ENCODE measurements at regions not wholly inside any gene's neighbourhood (a gene's known extent, or its start where the extent isn't known, plus 50 kb on each side); places are given as distances from the start of the nearest gene placed in this dataset.

DNA sequence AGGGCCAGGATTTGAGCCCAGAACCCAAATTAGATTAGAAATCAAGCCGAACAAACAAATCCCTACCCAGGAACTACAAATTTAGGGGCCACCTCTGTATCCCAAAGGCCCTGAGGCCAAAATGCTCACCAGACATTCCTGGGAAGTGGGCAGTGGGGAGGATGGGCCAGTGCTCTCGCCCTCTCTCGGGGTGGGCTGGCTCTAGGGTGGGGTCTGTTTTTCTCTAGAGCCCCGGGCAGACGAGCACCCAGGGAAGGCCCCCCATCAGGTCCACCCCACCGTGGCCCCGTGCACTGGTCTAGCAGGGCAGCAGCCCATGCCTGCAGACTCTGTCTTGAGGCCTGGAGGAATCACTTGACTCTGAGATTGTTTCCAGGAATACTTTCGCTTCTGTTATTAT is 252.0 kb downstream of the RRAGC start:
- H2BK15ac ChIP-seq (ENCODE audit: low read depth, low read length): no peak overlapping the region
- H3K9me3 Mint-ChIP-seq: no peaks in the 10 kb centered on the region
- no peak for DNase-seq
- no peak overlapping the region for H2BK5ac ChIP-seq (ENCODE audit: insufficient read length, low read length)
- no peaks in the 10 kb centered on the region for H4K20me1 ChIP-seq (ENCODE audit: control insufficient read depth, insufficient read depth, insufficient read length)
- no peaks in the 10 kb centered on the region for H3K9me3 ChIP-seq (ENCODE audit: control insufficient read depth, low read depth, low read length)
- no peak overlapping the region for H3T11ph ChIP-seq (ENCODE audit: low read length)
- no peak overlapping the region for H3K56ac ChIP-seq (ENCODE audit: insufficient read length, low read depth, low read length)
- H3K4me3 Mint-ChIP-seq: no peak overlapping the region
- H2AFZ ChIP-seq (ENCODE audit: low read length): no peak overlapping the region
- no peak overlapping the region for H2BK120ac ChIP-seq (ENCODE audit: low read depth, low read length, poor library complexity, severe bottlenecking)
- no peaks in the 10 kb centered on the region for H3K79me2 ChIP-seq (ENCODE audit: insufficient read depth, low read length)
- H3K23ac ChIP-seq (ENCODE audit: insufficient read length, low read depth, low read length): no peak overlapping the region
- no peak overlapping the region for H3K9ac ChIP-seq (ENCODE audit: extremely low read depth, insufficient read length, low read length)
- H4K91ac ChIP-seq (ENCODE audit: insufficient read length, low read depth, low read length): no peak overlapping the region
- H3K4ac ChIP-seq (ENCODE audit: low read depth, low read length): no peak overlapping the region
- no peak overlapping the region for H3K27ac Mint-ChIP-seq
- peaks cover 5% of the 10 kb centered on the region; the same call in 1 of the 2 replicates for H3K27me3 ChIP-seq (ENCODE audit: insufficient read depth, low read length)
- no peak overlapping the region for H4K5ac ChIP-seq (ENCODE audit: insufficient read length, low read depth, low read length)
- no peak overlapping the region for H2BK12ac ChIP-seq (ENCODE audit: insufficient read length, low read depth, low read length)
- no peak overlapping the region for H2AK5ac ChIP-seq (ENCODE audit: insufficient read length, low read length)
- no CpG with 5 or more reads among the region's 8 CpGs for WGBS (ENCODE audit: extremely low coverage, insufficient read length, low lambda C conversion rate)
- H4K8ac ChIP-seq (replicated peaks; ENCODE audit: insufficient read length, low read depth, low read length): no peak overlapping the region
- H3K4me1 ChIP-seq (ENCODE audit: insufficient read depth, low read length): no peaks in the 10 kb centered on the region
- H3K36me3 Mint-ChIP-seq (ENCODE audit: insufficient read depth in 1 of 3, low read depth in 3 of 3): no peaks in the 10 kb centered on the region; a peak in 1 of 7 replicates
- no peaks in the 10 kb centered on the region for H3K23me2 ChIP-seq (ENCODE audit: insufficient read length, low read depth, low read length, poor library complexity, severe bottlenecking)
- no peak overlapping the region for H3K27ac ChIP-seq (ENCODE audit: insufficient read length, low read depth, low read length)
- H3K4me1 Mint-ChIP-seq: peaks cover 9 to 12% of the 10 kb centered on the region in 2 experiments
- no peak overlapping the region for H2BK20ac ChIP-seq (ENCODE audit: low read depth, low read length, poor library complexity, severe bottlenecking)
- TF ChIP-seq, protein P1, sequence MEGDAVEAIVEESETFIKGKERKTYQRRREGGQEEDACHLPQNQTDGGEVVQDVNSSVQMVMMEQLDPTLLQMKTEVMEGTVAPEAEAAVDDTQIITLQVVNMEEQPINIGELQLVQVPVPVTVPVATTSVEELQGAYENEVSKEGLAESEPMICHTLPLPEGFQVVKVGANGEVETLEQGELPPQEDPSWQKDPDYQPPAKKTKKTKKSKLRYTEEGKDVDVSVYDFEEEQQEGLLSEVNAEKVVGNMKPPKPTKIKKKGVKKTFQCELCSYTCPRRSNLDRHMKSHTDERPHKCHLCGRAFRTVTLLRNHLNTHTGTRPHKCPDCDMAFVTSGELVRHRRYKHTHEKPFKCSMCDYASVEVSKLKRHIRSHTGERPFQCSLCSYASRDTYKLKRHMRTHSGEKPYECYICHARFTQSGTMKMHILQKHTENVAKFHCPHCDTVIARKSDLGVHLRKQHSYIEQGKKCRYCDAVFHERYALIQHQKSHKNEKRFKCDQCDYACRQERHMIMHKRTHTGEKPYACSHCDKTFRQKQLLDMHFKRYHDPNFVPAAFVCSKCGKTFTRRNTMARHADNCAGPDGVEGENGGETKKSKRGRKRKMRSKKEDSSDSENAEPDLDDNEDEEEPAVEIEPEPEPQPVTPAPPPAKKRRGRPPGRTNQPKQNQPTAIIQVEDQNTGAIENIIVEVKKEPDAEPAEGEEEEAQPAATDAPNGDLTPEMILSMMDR (conservative IDR thresholded peaks at IDR 0.05): no peak
- H3K4me2 ChIP-seq (ENCODE audit: insufficient read depth, insufficient read length, low read length): no peak overlapping the region
- no peaks in the 10 kb centered on the region for H3K79me1 ChIP-seq (ENCODE audit: insufficient read depth, low read depth, low read length, poor library complexity, severe bottlenecking)
- H3K18ac ChIP-seq (ENCODE audit: insufficient read length, low read depth, low read length): no peak overlapping the region
- peaks cover 71% of the 10 kb centered on the region for H3K27me3 Mint-ChIP-seq (ENCODE audit: low read depth)
- no peak overlapping the region for H3K14ac ChIP-seq (ENCODE audit: insufficient read depth, low read length)

Data from H9 (cell line).